COLO668 (cell line): ENCODE measurements at regions not wholly inside any gene's neighbourhood (a gene's known extent, or its start where the extent isn't known, plus 50 kb on each side); places are given as distances from the start of the nearest gene placed in this dataset.

ENCODE experiments used
- DNase-seq: peaks from one replicate; lab custom pipeline; 2025; ENCODE audit not compliant: unreplicated experiment; lab: John Stamatoyannopoulos, UW

GRCh38 chr3:30259730-30260129 lies 346.7 kb upstream of the TGFBR2 start:
- no peak for DNase-seq

GRCh38 chr3:30260762-30261161 lies 345.6 kb upstream of the TGFBR2 start:
- no peak for DNase-seq

GRCh38 chr3:30263238-30263924 lies 343.0 kb upstream of the TGFBR2 start:
- DNase-seq, result no peak

- no peak for DNase-seq
Observed at GRCh38 chr3:30263925-30264313, 342.5 kb upstream of the TGFBR2 start.

- no peak for DNase-seq
Observed at GRCh38 chr3:30266524-30266923, 339.9 kb upstream of the TGFBR2 start.

- DNase-seq, result no peak
Observed at GRCh38 chr3:30268288-30268687, 338.1 kb upstream of the TGFBR2 start.

- DNase-seq, result no peak
Observed at GRCh38 chr3:30269751-30270445, 336.5 kb upstream of the TGFBR2 start.

- no peak for DNase-seq
Observed at GRCh38 chr3:30271781-30272180, 334.6 kb upstream of the TGFBR2 start.

GRCh38 chr3:30273304-30274072 lies 332.9 kb upstream of the TGFBR2 start:
- DNase-seq, result no peak

- DNase-seq, result no peak
Observed at GRCh38 chr3:30277494-30277893, 328.9 kb upstream of the TGFBR2 start.

GRCh38 chr3:30281526-30281925 lies 324.9 kb upstream of the TGFBR2 start:
- DNase-seq, result no peak

- no peak for DNase-seq
Observed at GRCh38 chr3:30282154-30282696, 324.2 kb upstream of the TGFBR2 start.

- DNase-seq, result no peak
Observed at GRCh38 chr3:30285188-30286006, 321.0 kb upstream of the TGFBR2 start.

- DNase-seq, result peak; percentile 28
Observed at GRCh38 chr3:30286007-30286669, 320.3 kb upstream of the TGFBR2 start.

GRCh38 chr3:30286811-30287210 lies 319.6 kb upstream of the TGFBR2 start:
- DNase-seq, result no peak

- DNase-seq, result no peak
Observed at GRCh38 chr3:30288830-30289229, 317.6 kb upstream of the TGFBR2 start.

- no peak for DNase-seq
Observed at GRCh38 chr3:30289324-30289723, 317.1 kb upstream of the TGFBR2 start.

- DNase-seq, result no peak
Observed at GRCh38 chr3:30289766-30290165, 316.6 kb upstream of the TGFBR2 start.

GRCh38 chr3:30290479-30290878 lies 315.9 kb upstream of the TGFBR2 start:
- DNase-seq, result no peak

GRCh38 chr3:30292192-30292893 lies 314.1 kb upstream of the TGFBR2 start:
- no peak for DNase-seq
